ENCODE measurements at regions not wholly inside any gene's neighbourhood (a gene's known extent, or its start where the extent isn't known, plus 50 kb on each side); places are given as distances from the start of the nearest gene placed in this dataset.

DNA sequence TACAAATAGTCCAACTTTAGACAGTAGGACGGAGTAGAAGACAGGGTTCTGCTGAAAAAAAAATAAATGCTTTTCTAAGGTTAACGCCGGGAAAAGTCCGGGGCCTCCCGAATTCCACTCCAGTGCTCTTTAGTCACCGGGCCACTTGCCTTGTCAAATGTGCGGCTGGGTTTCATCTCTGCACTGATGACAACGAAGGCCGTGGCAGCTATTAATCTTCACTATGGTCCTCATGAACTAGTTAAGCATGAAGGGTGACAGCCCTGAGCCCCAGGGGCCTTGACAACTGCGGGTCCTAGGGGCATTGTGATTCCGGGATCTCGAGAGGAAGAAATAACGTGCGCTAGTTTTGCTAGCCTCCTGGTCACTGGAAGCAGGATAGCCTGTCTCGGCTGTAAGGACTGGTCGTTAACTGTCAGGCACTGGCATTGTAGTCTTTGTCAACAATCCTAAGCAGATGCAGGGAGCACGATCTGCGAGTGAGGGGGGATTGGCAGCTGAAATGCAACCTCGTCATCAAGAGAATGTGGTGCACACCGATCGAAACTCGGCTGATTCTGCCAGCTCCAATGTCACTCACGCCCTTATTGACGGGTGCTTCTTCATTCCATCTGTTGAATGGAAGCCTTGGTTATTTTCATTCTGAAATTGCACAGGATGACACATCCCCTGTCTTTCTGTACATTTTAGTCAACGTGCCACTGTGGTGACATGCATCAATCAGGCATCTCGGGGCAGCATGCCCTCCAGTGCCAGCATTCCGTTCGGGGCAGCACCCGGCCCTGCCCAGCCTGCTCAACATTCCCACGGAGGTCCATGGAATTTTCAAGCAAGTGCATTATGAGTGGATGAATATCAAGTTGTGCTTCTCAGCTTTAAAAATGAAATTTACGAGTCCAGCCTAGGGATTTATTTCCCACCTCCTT lies 51.6 kb upstream of the MGMT start:
- TF ChIP-seq, protein P1, sequence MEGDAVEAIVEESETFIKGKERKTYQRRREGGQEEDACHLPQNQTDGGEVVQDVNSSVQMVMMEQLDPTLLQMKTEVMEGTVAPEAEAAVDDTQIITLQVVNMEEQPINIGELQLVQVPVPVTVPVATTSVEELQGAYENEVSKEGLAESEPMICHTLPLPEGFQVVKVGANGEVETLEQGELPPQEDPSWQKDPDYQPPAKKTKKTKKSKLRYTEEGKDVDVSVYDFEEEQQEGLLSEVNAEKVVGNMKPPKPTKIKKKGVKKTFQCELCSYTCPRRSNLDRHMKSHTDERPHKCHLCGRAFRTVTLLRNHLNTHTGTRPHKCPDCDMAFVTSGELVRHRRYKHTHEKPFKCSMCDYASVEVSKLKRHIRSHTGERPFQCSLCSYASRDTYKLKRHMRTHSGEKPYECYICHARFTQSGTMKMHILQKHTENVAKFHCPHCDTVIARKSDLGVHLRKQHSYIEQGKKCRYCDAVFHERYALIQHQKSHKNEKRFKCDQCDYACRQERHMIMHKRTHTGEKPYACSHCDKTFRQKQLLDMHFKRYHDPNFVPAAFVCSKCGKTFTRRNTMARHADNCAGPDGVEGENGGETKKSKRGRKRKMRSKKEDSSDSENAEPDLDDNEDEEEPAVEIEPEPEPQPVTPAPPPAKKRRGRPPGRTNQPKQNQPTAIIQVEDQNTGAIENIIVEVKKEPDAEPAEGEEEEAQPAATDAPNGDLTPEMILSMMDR (IDR thresholded peaks at IDR 0.05), result no peak
- TF ChIP-seq NRF1 (IDR thresholded peaks at IDR 0.05; ENCODE audit: low read depth, low read length), result no peak
- TF ChIP-seq EP300 (IDR thresholded peaks at IDR 0.05; ENCODE audit: borderline replicate concordance in 1 of 2, low read depth in 1 of 2, low read length in 1 of 2), result no peak
- TF ChIP-seq POLR2AphosphoS5 (IDR thresholded peaks at IDR 0.05; ENCODE audit: low read depth, low read length), result no peak
- TF ChIP-seq SMC3 (IDR thresholded peaks at IDR 0.05; ENCODE audit: low read depth, low read length), result no peak
- TF ChIP-seq RFX5 (IDR thresholded peaks at IDR 0.05; ENCODE audit: low read length), result no peak
- no peak for TF ChIP-seq FOSL2 (IDR thresholded peaks at IDR 0.05; ENCODE audit: borderline replicate concordance, low read depth)
- TF ChIP-seq, protein P2, sequence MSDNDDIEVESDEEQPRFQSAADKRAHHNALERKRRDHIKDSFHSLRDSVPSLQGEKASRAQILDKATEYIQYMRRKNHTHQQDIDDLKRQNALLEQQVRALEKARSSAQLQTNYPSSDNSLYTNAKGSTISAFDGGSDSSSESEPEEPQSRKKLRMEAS (IDR thresholded peaks at IDR 0.05; ENCODE audit: low read depth), result no peak
- no peak for TF ChIP-seq RAD21 (IDR thresholded peaks at IDR 0.05; ENCODE audit: low read length)
- TF ChIP-seq JUND (IDR thresholded peaks at IDR 0.05), result no peak
- no peak for TF ChIP-seq TAF1 (IDR thresholded peaks at IDR 0.05; ENCODE audit: borderline replicate concordance, low read depth, low read length)
- TF ChIP-seq, protein P3, sequence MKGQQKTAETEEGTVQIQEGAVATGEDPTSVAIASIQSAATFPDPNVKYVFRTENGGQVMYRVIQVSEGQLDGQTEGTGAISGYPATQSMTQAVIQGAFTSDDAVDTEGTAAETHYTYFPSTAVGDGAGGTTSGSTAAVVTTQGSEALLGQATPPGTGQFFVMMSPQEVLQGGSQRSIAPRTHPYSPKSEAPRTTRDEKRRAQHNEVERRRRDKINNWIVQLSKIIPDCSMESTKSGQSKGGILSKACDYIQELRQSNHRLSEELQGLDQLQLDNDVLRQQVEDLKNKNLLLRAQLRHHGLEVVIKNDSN (IDR thresholded peaks at IDR 0.05; ENCODE audit: borderline replicate concordance, low read depth), result no peak
- TF ChIP-seq EZH2phosphoT487 (IDR thresholded peaks at IDR 0.05; ENCODE audit: borderline replicate concordance, low read depth), result no peak
